ENCODE measurements at regions not wholly inside any gene's neighbourhood (a gene's known extent, or its start where the extent isn't known, plus 50 kb on each side); places are given as distances from the start of the nearest gene placed in this dataset.

DNA sequence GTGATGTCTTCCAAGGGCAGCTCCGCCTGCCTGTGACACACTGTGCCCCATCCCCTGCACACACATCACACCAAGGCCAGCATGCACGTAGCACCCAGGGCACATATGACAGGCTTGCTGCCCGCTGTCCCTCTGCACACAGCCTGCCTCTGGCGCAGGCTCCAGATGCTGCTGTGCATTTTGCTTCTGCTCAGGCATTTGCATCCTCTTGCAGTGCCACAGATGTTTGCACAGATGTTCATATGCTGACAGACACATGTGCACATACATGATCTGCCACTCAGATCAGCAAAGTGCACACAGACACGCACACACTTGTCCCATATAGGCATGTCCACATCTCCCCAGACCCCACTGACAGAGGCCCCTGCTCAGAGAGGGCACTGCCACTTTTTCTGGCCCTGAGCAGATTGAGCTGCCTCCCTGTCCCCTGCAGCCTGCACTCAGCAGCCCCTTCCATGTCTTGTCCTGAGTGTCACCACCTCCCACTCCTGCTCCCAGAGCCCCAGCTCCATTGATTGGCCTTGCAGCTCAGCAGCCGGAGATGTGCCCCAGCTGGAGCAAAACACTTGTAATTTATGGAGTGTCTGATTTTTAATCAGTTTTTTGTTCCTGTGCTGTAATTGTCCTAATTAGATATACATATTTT lies 115.1 kb upstream of the RPL38 start:
- no peak for DNase-seq (ENCODE audit: low read depth)

DNA sequence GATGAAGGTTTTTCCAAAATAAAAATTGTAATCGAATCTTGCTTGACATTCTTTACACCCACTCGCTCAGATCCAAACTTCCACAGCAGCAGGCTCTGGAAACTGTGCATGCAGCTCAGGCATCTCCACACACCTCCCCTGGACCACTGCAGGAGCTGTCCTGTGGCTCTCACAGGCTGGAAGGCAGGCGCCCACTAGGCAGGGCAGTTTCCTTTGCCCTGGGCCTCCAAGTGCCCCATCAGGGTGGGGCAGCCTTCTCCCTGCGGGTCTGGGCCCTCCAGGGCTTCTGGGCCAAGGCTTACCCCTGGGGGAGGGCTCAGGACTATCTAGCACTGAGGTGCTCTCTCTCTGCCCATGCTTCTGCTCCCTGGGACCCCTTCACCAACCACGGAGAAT lies 114.5 kb upstream of the RPL38 start:
- DNase-seq (ENCODE audit: low read depth) = no peak

GRCh38 chr17:74089380-74089779 lies 114.1 kb upstream of the RPL38 start:
- DNase-seq (ENCODE audit: low read depth) = no peak

DNA sequence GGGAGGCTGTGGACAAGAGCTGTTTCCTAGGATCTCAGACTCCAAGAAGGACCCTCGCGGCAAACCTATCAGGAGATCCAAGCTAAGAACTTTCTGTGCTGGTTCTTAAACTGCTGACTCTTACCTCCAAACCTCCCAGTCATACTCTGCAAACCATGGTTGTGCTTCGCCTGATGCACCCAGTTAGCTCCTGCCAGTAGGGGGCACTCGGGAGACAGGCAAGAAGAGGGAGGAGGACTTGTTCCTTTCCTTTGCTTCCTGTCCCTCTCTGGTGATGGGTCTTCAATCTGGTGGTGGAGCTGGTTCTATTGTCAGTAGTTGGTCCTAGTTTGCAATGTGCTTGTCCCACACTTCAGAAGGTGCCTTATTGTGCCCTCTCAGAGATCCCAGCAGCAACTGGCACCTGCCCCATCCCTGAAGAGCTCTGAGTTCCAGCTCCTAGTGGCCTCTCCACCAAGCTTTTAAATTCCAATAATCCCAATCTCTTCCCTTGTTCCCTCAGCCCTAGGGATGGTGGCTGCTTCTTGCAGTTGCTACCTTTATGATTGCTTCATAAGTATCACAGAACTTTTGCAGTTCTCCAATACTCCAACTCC lies 113.5 kb upstream of the RPL38 start:
- DNase-seq (ENCODE audit: low read depth) = no peak

GRCh38 chr17:74094651-74095050 lies 108.8 kb upstream of the RPL38 start:
- DNase-seq (ENCODE audit: low read depth) = no peak

GRCh38 chr17:74096456-74096855 lies 107.0 kb upstream of the RPL38 start:
- no peak for DNase-seq (ENCODE audit: low read depth)

DNA sequence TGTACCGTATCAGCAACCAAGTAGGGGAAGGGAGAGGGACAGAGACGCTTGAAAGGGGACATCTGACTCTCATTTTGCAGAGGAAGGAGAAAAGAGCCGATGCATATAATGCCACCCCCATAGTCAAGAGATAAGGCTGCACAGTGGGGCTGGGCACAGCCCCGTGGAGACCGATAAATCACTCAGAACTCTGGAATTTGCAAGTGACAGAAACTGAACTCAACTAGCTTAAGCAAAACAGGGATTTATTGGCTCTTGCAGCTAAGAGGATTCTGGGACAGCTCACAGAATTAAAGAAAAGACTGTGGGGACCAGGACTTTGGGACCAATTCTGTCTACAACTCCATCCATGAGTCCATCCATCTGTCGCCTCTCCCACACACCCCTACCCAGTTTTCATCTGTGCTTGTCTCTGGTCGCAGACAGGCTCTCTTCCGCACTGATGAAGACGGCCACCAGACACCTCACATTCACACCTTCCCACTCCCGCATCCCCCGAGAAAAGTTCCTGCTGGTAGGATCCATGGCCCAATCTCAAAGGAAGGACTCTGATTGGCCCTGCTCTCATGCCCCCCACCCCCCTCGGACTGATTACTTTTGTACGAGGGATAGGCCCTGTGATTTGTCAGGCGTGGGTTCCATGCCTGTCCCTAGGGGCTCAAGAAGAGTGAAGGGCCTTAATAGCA lies 105.9 kb upstream of the RPL38 start:
- no peak for DNase-seq (ENCODE audit: low read depth)

- no peak for DNase-seq (ENCODE audit: low read depth)
Observed at GRCh38 chr17:74098136-74099024, 105.1 kb upstream of the RPL38 start.

GRCh38 chr17:74099442-74100340 lies 103.8 kb upstream of the RPL38 start:
- DNase-seq (ENCODE audit: low read depth) = no peak

DNA sequence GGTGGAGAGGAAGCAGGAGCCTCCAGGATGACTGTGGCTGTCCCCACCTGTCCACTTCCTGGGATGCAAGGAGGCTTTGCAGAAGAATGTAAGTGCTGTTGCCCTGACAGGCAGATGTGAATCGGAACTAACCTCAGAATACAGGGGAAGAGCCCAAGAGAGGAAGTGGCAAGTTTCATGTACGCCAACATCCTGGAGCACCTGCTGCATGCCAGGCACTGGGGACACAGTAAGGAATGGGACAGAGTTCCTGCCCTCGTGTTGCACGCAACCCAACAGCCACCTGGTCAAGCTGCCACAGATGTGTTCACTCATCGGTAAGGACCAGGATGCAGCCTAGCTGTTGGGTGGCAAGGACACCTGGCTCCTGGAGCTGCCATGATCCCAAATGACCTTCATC lies 98.6 kb upstream of the RPL38 start:
- no peak for DNase-seq (ENCODE audit: low read depth)

DNA sequence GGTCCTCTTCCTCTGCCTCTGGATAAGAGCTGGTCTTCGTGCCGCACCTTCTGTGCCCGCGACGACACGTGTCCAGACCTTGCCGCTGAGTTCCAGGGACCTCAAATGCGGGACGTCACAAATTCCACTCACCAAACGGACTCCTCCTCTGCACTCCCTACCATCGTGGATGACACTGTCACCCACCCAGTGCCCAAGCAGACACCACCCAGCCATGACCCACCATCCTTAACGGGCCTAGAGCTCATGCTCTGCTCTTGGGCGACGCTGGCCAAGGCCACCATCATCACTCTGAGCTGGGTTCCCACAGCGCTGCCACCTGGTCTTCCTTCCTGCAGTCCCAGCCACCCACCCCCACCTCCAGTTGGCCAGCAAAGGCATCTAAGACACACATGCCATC lies 96.4 kb upstream of the RPL38 start:
- no peak for DNase-seq (ENCODE audit: low read depth)

- no peak for DNase-seq (ENCODE audit: low read depth)
Observed at GRCh38 chr17:74108126-74108705, 95.3 kb upstream of the RPL38 start.

- DNase-seq (ENCODE audit: low read depth) = no peak
Observed at GRCh38 chr17:74110467-74110866, 93.0 kb upstream of the RPL38 start.

GRCh38 chr17:74113326-74113725 lies 90.2 kb upstream of the RPL38 start:
- DNase-seq (ENCODE audit: low read depth) = no peak

GRCh38 chr17:74113952-74114351 lies 89.5 kb upstream of the RPL38 start:
- DNase-seq (ENCODE audit: low read depth) = no peak

- no peak for DNase-seq (ENCODE audit: low read depth)
Observed at GRCh38 chr17:74114881-74115470, 88.5 kb upstream of the RPL38 start.

DNA sequence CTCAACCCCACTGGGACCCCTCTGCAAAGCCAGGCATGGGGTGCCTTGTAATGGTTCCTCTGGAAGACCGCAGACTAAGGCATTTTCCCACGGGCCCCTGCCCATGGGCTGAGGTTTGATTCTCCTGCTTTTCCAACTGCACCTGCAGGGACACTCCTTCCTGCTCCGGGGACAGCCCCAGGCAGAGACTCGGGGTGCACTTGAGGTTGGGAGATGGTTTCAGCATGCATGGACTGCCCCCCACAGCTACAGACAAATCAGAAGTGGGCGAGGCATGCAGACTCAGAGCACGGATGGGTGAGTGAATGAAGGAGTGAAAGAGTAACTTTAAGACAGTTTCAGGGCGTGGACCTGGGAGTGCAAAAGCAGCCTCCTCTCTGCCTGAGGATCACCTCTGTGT lies 87.9 kb upstream of the RPL38 start:
- no peak for DNase-seq (ENCODE audit: low read depth)

GRCh38 chr17:74116087-74116717 lies 87.3 kb upstream of the RPL38 start:
- no peak for DNase-seq (ENCODE audit: low read depth)

- no peak for DNase-seq (ENCODE audit: low read depth)
Observed at GRCh38 chr17:74117087-74117698, 86.3 kb upstream of the RPL38 start.

GRCh38 chr17:74117999-74118421 lies 85.5 kb upstream of the RPL38 start:
- DNase-seq (ENCODE audit: low read depth) = no peak

All from HS-27A (cell line).